ENCODE measurements at regions not wholly inside any gene's neighbourhood (a gene's known extent, or its start where the extent isn't known, plus 50 kb on each side); places are given as distances from the start of the nearest gene placed in this dataset.

GRCh38 chr22:47236161-47236560, 473.7 kb downstream of the TBC1D22A start:
- no peak for DNase-seq (ENCODE audit: low spot score)
- TF ChIP-seq CTCF (IDR thresholded peaks at IDR 0.05) = no peak
- no peak for ATAC-seq (ENCODE audit: low FRiP score)

GRCh38 chr22:47233316-47234243, 471.1 kb downstream of the TBC1D22A start:
- TF ChIP-seq CTCF (IDR thresholded peaks at IDR 0.05) = no peak
- DNase-seq (ENCODE audit: low spot score) (no peak), ATAC-seq (ENCODE audit: low FRiP score) (no peak)

- ATAC-seq (ENCODE audit: low FRiP score) = no peak
Measured at GRCh38 chr22:47232753-47233152, 470.3 kb downstream of the TBC1D22A start.

GRCh38 chr22:47232197-47232596, 469.7 kb downstream of the TBC1D22A start:
- no peak for DNase-seq (ENCODE audit: low spot score)
- ATAC-seq (ENCODE audit: low FRiP score) = no peak
- no peak for TF ChIP-seq CTCF (IDR thresholded peaks at IDR 0.05)

More at GRCh38 chr22:47232753-47233152, 470.3 kb downstream of the TBC1D22A start:
- no peak for TF ChIP-seq CTCF (IDR thresholded peaks at IDR 0.05)
- no peak for DNase-seq (ENCODE audit: low spot score)

- DNase-seq (ENCODE audit: low spot score) = no peak
- TF ChIP-seq CTCF (IDR thresholded peaks at IDR 0.05) = no peak
- ATAC-seq (ENCODE audit: low FRiP score) = no peak
Measured at GRCh38 chr22:47231759-47232158, 469.3 kb downstream of the TBC1D22A start.

GRCh38 chr22:47230741-47231140, 468.3 kb downstream of the TBC1D22A start:
- DNase-seq (ENCODE audit: low spot score) (no peak), ATAC-seq (ENCODE audit: low FRiP score) (no peak)
- TF ChIP-seq CTCF (IDR thresholded peaks at IDR 0.05) = no peak

- ATAC-seq (ENCODE audit: low FRiP score) = no peak
- no peak for DNase-seq (ENCODE audit: low spot score)
- no peak for TF ChIP-seq CTCF (IDR thresholded peaks at IDR 0.05)
Measured at GRCh38 chr22:47230251-47230650, 467.8 kb downstream of the TBC1D22A start.

All from omental fat pad (tissue), 3 donors.